Retinal pigment epithelial cell (primary cell): ENCODE measurements at regions not wholly inside any gene's neighbourhood (a gene's known extent, or its start where the extent isn't known, plus 50 kb on each side); places are given as distances from the start of the nearest gene placed in this dataset.

Experiments
- DNase-seq: peaks from one replicate; pipeline ENCODE4 v3.0.0-alpha.2; 2010; ENCODE audit warnings: low read depth
- H3K4me3 ChIP-seq: 2 replicates; pipeline ENCODE4 v1.5.1; 2011; ENCODE audit warnings: mild to moderate bottlenecking, low read length, control low read depth, moderate library complexity
- CTCF ChIP-seq: conservative IDR thresholded peaks from 2 replicates; pipeline ENCODE4 v1.5.1; 2011; ENCODE audit warnings: low read depth, low read length, control low read depth, inconsistent platforms

- TF ChIP-seq CTCF, result no peak
- no peak overlapping the region for H3K4me3 ChIP-seq
- no peak for DNase-seq
These were observed 195.5 kb downstream of the SIM1 start for GRCh38 chr6:100269189-100269588.

GRCh38 chr6:100268326-100268725 lies 196.4 kb downstream of the SIM1 start:
- no peak for TF ChIP-seq CTCF
- H3K4me3 ChIP-seq, result no peak overlapping the region
- no peak for DNase-seq

- H3K4me3 ChIP-seq, result no peak overlapping the region
- DNase-seq, result no peak
- TF ChIP-seq CTCF, result no peak
These were observed 197.0 kb downstream of the SIM1 start for GRCh38 chr6:100267721-100268123.

- no peak overlapping the region for H3K4me3 ChIP-seq
- TF ChIP-seq CTCF, result no peak
- DNase-seq, result no peak
These were observed 198.0 kb downstream of the SIM1 start for GRCh38 chr6:100266494-100267401.

GRCh38 chr6:100262086-100262485 lies 202.6 kb downstream of the SIM1 start:
- DNase-seq, result no peak
- no peak overlapping the region for H3K4me3 ChIP-seq
- no peak for TF ChIP-seq CTCF

- DNase-seq, result no peak
- no peak overlapping the region for H3K4me3 ChIP-seq
- no peak for TF ChIP-seq CTCF
These were observed 203.2 kb downstream of the SIM1 start for GRCh38 chr6:100261486-100261885.

- no peak for TF ChIP-seq CTCF
- DNase-seq, result no peak
- H3K4me3 ChIP-seq, result no peak overlapping the region
These were observed 204.1 kb downstream of the SIM1 start for GRCh38 chr6:100260584-100260983.
